GM12878 (cell line): ENCODE measurements at regions not wholly inside any gene's neighbourhood (a gene's known extent, or its start where the extent isn't known, plus 50 kb on each side); places are given as distances from the start of the nearest gene placed in this dataset.

ENCODE experiments used
- CREM ChIP-seq: IDR thresholded peaks from 2 replicates; pipeline ENCODE4 v1.6.1; 2014; ENCODE audit warnings: antibody characterized with exemption, low read depth
- CTCF ChIP-seq, 3 experiments: IDR thresholded peaks in 2 of 3; conservative IDR thresholded peaks in 1 of 3; 2 replicates each; pipeline ENCODE4 v1.5.1; 2011; ENCODE audit warnings: low read depth in 3 of 3, low read length in 3 of 3, mild to moderate bottlenecking in 3 of 3, control low read depth in 2 of 3, moderate library complexity in 2 of 3, inconsistent platforms in 1 of 3, mixed read lengths in 1 of 3; ENCODE audit not compliant: control insufficient read depth in 2 of 3, insufficient read depth in 1 of 3; ENCODE audit errors: extremely low read depth in 1 of 3
- EZH2 ChIP-seq: IDR thresholded peaks from 2 replicates; pipeline ENCODE4 v1.6.1; 2012; ENCODE audit warnings: low read depth, mild to moderate bottlenecking, control low read depth, inconsistent platforms, low read length, borderline replicate concordance; ENCODE audit not compliant: control insufficient read depth
- HDGF ChIP-seq: fragments of 450-650 bp; IDR thresholded peaks from 2 replicates; pipeline ENCODE4 v1.6.1; 2016; ENCODE audit warnings: antibody characterized with exemption
- POLR2A ChIP-seq: IDR thresholded peaks from 2 replicates; pipeline ENCODE4 v1.6.1; 2011; ENCODE audit warnings: low read depth, mild to moderate bottlenecking, low read length
- SREBF1 ChIP-seq: IDR thresholded peaks from 2 replicates; pipeline ENCODE4 v1.6.1; 2012; ENCODE audit warnings: mild to moderate bottlenecking, low read length
- TAF1 ChIP-seq: IDR thresholded peaks from 2 replicates; pipeline ENCODE4 v1.6.1; 2011; ENCODE audit warnings: mild to moderate bottlenecking, low read depth, low read length, borderline replicate concordance
- ZNF274 ChIP-seq: IDR thresholded peaks from one replicate; pipeline ENCODE4 v1.8.0; 2011; ENCODE audit not compliant: insufficient read length, insufficient read depth
- TF ChIP-seq, protein P1 (sequence below): IDR thresholded peaks from 2 replicates; pipeline ENCODE4 v1.6.1; 2011; ENCODE audit warnings: low read depth, mild to moderate bottlenecking, low read length, moderate library complexity, borderline replicate concordance; ENCODE audit errors: extremely low read depth
- TF ChIP-seq, protein P2 (sequence below): fragments of 450-650 bp; IDR thresholded peaks from 2 replicates; pipeline ENCODE4 v1.6.1; 2014; ENCODE audit warnings: mild to moderate bottlenecking

GRCh38 chr4:108334031-108334430, 165.3 kb upstream of the LEF1 start:
- TF ChIP-seq CTCF (IDR thresholded peaks at IDR 0.05 in 2 of 3, conservative IDR thresholded peaks at IDR 0.05 in 1 of 3; ENCODE audit: control insufficient read depth in 2 of 3, extremely low read depth in 1 of 3, insufficient read depth in 1 of 3, low read depth in 3 of 3, low read length in 3 of 3) (no peak), CREM (no peak), POLR2A (no peak), ZNF274 (no peak), HDGF (no peak), EZH2 (no peak), SREBF1 (no peak), TAF1 (no peak)
- TF ChIP-seq, protein P1, sequence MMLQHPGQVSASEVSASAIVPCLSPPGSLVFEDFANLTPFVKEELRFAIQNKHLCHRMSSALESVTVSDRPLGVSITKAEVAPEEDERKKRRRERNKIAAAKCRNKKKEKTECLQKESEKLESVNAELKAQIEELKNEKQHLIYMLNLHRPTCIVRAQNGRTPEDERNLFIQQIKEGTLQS, result no peak
- TF ChIP-seq, protein P2, sequence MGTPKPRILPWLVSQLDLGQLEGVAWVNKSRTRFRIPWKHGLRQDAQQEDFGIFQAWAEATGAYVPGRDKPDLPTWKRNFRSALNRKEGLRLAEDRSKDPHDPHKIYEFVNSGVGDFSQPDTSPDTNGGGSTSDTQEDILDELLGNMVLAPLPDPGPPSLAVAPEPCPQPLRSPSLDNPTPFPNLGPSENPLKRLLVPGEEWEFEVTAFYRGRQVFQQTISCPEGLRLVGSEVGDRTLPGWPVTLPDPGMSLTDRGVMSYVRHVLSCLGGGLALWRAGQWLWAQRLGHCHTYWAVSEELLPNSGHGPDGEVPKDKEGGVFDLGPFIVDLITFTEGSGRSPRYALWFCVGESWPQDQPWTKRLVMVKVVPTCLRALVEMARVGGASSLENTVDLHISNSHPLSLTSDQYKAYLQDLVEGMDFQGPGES, result no peak
